ENCODE measurements at regions not wholly inside any gene's neighbourhood (a gene's known extent, or its start where the extent isn't known, plus 50 kb on each side); places are given as distances from the start of the nearest gene placed in this dataset.

- DNase-seq, result no peak
Measured at GRCh38 chr12:20289520-20289919, 78.8 kb upstream of the PDE3A start.

- DNase-seq, result no peak
Measured at GRCh38 chr12:20300457-20300856, 67.9 kb upstream of the PDE3A start.

- no peak for DNase-seq
Measured at GRCh38 chr12:20305470-20305869, 62.9 kb upstream of the PDE3A start.

- no peak for DNase-seq
Measured at GRCh38 chr12:20309504-20310148, 58.7 kb upstream of the PDE3A start.

DNA sequence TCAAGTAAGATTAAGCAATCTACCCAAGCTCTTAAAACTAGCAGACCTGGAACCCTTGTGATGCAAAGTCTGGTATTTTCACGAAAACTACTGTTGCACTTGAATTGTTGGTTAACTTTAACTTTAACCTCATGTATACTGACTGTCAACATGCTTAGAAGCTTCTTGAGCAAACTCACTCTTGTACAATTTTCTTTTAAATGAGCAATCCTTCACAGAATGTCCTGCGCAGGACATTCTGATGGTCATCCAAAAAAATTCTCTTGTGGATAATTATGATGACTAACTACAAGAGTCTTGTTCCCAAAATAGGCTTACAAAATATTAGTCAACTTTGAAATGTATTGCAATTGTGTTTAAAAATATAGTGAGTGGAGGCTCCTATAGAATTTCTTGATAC lies 54.0 kb upstream of the PDE3A start:
- no peak for DNase-seq

GRCh38 chr12:20317554-20317953 lies 50.8 kb upstream of the PDE3A start:
- no peak for DNase-seq

Measured in COR-L47 (cell line).